ENCODE measurements at regions not wholly inside any gene's neighbourhood (a gene's known extent, or its start where the extent isn't known, plus 50 kb on each side); places are given as distances from the start of the nearest gene placed in this dataset.
"Not testable (repeated sequence)": the region's sequence is repeated elsewhere in the genome, so short reads cannot be mapped to it uniquely, and the experiment has no call there.

GRCh38 chr13:39803156-39803555, 147.7 kb downstream of the COG6 start:
- no peak for DNase-seq

GRCh38 chr13:39803851-39804250, 148.4 kb downstream of the COG6 start:
- no peak for DNase-seq

GRCh38 chr13:39804332-39805210, 149.1 kb downstream of the COG6 start:
- no peak for DNase-seq

DNA sequence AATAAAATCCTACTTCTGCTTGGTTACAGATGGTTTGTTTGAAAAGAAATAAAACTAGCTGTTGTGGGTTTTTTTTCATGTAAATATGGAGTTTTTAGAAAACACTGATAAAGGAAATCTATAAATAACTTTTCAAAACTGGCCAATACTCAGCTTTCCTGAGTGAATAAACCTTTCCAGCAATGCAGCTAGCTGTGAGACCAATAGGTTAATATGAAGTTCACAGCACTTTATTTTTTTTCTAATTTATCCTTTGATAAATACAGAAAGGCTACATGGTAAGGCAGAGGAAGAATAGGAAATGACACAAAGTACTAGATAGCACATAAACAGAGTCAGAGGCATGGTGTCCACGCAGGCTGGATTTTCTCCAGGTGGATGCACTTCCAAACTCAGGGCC, 154.0 kb downstream of the COG6 start:
- DNase-seq = no peak

DNA sequence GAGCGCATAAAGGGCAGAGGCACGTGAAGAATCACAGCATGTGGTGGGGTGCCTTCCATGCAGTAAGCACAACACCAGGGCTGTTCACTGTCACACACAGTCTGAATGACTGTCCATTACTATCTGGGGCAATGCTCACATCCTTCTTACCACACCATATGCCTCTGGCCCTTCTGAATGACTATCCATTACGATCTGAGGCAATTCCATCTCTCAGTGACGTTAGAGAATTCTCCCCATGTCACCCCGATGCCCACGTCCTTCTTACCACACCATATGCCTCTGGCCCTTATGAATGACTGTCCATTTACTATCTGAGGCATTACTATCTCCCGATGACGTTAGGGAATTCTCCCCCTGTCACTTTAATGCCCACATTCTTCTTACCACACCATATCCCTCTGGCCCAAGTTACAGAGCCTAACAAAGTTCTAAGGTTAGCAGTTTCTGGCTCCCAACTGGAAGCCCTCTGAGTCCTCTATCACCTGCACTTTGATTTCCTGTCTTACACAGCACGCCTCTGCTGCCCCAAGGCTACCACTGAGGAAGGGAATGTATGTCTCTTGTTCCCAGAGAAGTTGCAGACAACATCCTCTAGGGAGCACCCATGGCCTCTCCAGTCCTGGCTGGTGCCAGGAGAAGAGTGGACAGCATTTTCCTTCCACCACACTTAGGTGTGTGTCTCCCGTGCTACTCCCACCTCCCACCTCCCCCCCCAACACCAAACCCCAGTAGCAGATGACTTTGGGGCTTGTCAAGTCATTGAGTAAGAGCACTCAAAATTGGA, 154.8 kb downstream of the COG6 start:
- DNase-seq = no peak

DNA sequence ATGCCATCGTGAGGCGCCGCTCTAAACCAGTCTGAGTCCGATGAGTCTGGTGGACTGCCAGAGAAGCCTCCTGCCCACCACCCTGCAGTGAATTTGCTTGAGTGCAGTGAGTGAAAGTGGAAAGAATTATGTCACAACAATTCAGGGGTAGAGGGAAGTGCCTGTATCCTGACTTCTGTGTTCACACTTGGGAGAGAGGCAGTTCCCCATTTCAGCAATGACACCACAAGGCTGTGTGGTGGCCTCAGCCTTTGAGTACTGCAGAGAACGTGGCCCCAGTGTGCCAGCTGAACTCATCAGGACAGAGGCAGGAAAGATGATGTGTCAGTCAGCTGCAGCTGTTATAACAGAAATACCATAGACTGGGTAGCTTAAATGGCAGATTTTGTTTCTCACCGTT, 155.6 kb downstream of the COG6 start:
- no peak for DNase-seq

DNA sequence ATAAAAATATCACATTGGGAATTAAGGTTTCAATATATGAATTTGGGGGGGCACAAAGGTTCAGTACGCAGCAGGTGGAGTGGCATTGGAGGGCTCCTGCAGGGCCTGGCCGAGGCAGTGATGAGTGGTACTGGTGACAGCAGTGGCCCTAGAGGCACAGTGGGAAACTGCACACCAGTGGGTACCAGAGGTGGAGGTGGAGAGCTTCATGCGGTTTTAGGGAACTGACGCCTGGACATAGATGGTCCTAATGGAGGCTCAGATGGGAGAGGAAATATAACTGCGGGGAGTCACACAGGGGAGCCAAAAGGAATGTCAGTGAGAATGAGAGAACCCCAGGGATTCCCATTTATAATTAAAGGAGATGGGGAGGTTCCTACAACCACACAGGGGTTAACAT, 156.2 kb downstream of the COG6 start:
- DNase-seq = no peak

DNA sequence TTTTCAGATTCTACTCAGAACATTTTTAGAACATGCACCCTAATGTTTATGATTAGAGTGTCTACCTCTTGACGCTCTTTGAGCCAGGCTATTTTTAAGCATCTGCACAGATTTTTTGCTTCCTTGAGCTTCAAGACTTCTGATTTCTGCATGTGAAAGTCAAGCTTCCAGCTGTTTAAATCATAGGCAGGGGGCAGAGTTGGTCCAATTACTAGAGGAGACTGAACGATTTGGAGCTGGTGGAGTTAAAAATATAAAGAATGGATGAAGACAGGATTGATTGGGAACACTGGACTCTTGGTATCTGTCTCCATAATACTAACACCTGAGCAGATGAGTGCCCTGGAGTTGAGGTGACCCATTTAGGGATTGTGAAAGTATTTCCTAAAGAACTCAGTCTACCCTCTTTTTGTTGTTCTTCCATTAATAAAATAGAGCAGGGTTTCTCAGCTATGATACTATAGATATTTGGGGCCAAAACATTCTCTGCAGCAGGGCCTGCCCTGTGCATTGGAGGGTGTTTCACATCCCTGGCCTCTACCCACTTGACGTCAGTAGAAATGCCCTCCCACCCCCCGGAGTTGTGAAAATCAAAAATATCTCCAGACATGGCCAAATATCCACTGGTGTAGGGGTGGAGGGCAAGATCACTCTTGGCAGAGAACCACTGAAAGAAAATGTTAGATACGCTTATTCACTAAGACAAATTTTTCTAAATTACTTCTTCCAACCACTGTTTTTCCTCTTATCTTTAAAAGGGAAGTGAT, 160.1 kb downstream of the COG6 start:
- no peak for DNase-seq

- DNase-seq = no peak
Measured at GRCh38 chr13:39816936-39817335, 161.5 kb downstream of the COG6 start.

DNA sequence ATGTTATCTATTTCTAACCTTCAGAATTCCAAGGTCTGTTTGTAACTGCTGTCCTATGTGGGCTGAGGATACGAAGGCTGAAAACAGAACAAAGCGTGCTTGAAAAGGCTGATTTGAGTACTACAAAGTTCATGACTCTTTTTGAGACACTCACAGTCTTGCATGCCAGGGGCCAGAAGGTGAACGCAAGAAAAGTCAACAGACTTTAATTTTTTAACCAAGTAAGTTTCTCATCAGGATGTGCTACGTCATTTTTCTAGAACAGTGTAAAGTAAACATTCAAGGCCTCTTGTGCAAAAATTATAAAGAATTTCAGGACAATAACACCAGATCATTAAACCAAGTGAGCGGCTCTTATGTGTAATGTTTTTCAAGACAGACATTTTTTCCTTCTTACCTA, 163.5 kb downstream of the COG6 start:
- no peak for DNase-seq

DNA sequence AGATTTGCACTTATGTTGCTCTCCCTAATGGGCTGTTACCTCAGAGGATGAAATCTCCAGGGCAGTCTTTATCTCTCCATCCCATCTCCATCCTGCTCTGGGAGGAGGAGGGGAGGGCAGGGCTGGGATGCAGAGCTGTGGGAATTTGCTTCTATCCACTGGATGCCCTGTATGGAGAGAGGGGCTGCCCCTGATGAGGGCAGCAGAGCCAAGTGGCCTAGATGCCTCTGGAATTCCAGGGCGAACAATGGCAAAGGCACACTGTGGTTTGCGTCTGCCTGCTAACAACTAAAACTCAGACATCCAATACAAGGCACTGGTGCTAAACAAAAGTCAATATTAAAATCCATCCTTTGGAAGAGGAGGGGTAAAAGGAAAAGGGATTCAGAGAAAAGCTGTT, 165.1 kb downstream of the COG6 start:
- no peak for DNase-seq

GRCh38 chr13:39821977-39822376, 166.5 kb downstream of the COG6 start:
- DNase-seq = no peak

DNA sequence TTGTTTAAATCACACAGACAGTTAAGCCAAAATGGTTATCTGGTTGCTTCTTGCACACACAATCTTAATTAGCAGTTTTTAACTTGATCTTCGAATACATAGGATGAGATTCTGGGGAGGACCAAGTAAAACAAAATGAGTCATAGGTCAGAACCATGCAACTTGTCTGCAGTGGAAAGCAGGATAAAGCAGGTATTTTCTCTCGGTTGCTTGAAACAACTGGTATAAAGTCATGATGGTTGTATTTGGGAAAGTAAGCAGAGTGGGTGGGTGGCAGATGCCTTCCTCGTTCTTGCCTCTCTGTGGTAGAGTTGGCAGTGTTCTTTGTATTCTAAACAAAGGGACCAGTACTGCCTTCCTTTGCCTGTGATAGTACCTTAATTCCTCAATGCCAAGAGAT, 167.0 kb downstream of the COG6 start:
- DNase-seq = no peak

GRCh38 chr13:39823063-39823713, 167.7 kb downstream of the COG6 start:
- no peak for DNase-seq

GRCh38 chr13:39825886-39826285, 170.4 kb downstream of the COG6 start:
- no peak for DNase-seq

DNA sequence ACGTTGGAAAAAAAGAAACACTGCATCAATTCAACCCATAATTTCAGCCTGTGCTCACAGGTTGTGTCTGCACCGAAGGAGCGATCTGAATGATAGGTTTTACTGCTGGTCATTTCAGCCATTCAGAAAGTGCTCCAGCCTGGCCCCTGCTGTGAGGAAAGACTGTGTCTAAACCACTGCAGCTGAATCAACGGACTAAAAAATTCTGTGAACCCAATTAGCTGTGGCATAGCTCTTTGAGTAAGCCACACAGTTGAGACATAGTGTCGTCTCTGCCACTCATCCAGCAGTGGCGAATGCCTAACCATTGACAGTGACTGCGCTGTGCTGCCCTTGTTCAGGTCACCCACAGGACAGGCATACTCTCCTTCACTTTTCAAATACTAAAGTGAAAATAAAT, 179.8 kb downstream of the COG6 start:
- peak; percentile 13 to 46 for DNase-seq

GRCh38 chr13:39836038-39836437, 180.6 kb downstream of the COG6 start:
- no peak for DNase-seq

- not testable (repeated sequence) for DNase-seq
Measured at GRCh38 chr13:39837866-39838265, 182.4 kb downstream of the COG6 start.

- peak in 1 of 2 experiments; percentile 49 for DNase-seq
Measured at GRCh38 chr13:39840201-39840600, 184.7 kb downstream of the COG6 start.

DNA sequence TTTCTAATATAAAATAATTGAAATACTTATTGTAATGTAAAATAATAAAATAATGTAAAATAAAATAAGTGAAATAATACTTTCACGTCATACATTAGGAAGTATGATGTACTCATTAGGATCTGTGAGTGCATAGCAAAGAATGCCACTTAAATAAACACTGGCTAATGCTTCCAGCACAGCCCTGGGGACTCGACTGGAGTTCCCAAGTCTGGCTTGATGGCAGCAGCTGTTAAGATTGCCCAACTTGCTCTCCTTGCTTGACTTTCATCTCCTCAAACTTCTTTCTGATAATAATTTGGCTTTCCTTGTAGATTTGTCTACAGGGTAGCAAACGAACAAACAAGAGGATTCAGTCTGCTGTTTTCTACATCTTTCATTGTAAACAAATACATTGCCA, 191.9 kb downstream of the COG6 start:
- no peak for DNase-seq

GRCh38 chr13:39855236-39855635, 199.8 kb downstream of the COG6 start:
- DNase-seq = no peak

- DNase-seq = no peak
Measured at GRCh38 chr13:39856714-39857113, 201.3 kb downstream of the COG6 start.

- no peak for DNase-seq
Measured at GRCh38 chr13:39858794-39859193, 203.3 kb downstream of the COG6 start.
